Neural cell (in vitro differentiated cells): ENCODE measurements at regions not wholly inside any gene's neighbourhood (a gene's known extent, or its start where the extent isn't known, plus 50 kb on each side); places are given as distances from the start of the nearest gene placed in this dataset.

Experiments used
- EZH2 ChIP-seq: fragments of 200-600, 300-800 bp; shearing (Covaris generic), sonication (generic); IDR thresholded peaks from 2 replicates; pipeline ENCODE4 v1.6.1; 2014; ENCODE audit warnings: antibody characterized with exemption, low read length, borderline replicate concordance, mild to moderate bottlenecking; ENCODE audit not compliant: insufficient read depth, poor library complexity, severe bottlenecking
- MXI1 ChIP-seq: fragments of 450-650 bp; conservative IDR thresholded peaks from 2 replicates; pipeline ENCODE4 v1.6.1; 2014; ENCODE audit warnings: antibody characterized with exemption, mild to moderate bottlenecking; ENCODE audit not compliant: poor library complexity, severe bottlenecking
- POLR2AphosphoS5 ChIP-seq: IDR thresholded peaks from 2 replicates; pipeline ENCODE4 v1.6.1; 2012
- RAD21 ChIP-seq: fragments of 450-650 bp; conservative IDR thresholded peaks from 2 replicates; pipeline ENCODE4 v1.6.1; 2014; ENCODE audit warnings: antibody characterized with exemption, mild to moderate bottlenecking, moderate library complexity
- REST ChIP-seq: IDR thresholded peaks from 2 replicates; pipeline ENCODE4 v1.6.1; 2012; ENCODE audit warnings: borderline replicate concordance
- SMC3 ChIP-seq: fragments of 450-650 bp; conservative IDR thresholded peaks from 2 replicates; pipeline ENCODE4 v1.6.1; 2014; ENCODE audit warnings: antibody characterized with exemption, mild to moderate bottlenecking, moderate library complexity; ENCODE audit not compliant: poor library complexity
- TF ChIP-seq, protein P1 (sequence below): fragments of 450-650 bp; IDR thresholded peaks from 2 replicates; pipeline ENCODE4 v1.5.1; 2014; ENCODE audit warnings: antibody characterized with exemption, mild to moderate bottlenecking, moderate library complexity; ENCODE audit not compliant: poor library complexity, severe bottlenecking

DNA sequence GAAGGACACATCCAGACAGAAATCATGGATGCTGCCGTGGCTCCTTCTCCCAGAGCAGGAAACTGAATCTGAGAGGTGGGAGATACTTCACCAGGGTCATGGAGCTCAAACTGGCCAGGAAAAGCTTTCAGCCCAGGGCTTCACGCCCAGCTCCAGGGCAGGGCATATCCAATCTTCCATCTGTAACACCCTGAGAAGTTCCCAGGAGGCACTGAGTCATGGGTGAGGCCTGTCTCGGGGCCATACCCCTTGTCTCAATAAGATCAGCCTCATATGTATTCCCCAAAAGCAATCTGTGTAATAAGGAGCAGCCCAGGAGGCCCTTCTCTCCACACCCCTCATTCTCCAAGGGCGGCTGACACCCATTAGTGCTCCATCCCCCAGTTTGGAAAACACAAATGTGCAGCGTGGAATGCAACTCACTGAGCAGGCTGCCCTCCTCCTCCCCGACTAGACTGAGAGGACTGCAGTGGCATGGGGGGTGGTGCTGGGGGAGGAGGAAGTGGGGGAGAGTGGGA lies 439.3 kb upstream of the SULF2 start:
- TF ChIP-seq, protein P1, sequence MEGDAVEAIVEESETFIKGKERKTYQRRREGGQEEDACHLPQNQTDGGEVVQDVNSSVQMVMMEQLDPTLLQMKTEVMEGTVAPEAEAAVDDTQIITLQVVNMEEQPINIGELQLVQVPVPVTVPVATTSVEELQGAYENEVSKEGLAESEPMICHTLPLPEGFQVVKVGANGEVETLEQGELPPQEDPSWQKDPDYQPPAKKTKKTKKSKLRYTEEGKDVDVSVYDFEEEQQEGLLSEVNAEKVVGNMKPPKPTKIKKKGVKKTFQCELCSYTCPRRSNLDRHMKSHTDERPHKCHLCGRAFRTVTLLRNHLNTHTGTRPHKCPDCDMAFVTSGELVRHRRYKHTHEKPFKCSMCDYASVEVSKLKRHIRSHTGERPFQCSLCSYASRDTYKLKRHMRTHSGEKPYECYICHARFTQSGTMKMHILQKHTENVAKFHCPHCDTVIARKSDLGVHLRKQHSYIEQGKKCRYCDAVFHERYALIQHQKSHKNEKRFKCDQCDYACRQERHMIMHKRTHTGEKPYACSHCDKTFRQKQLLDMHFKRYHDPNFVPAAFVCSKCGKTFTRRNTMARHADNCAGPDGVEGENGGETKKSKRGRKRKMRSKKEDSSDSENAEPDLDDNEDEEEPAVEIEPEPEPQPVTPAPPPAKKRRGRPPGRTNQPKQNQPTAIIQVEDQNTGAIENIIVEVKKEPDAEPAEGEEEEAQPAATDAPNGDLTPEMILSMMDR: no peak
- no peak for TF ChIP-seq MXI1
- TF ChIP-seq SMC3: no peak
- no peak for TF ChIP-seq RAD21
- TF ChIP-seq EZH2: no peak
- no peak for TF ChIP-seq POLR2AphosphoS5
- no peak for TF ChIP-seq REST
